Vagina (tissue), 2 donors: ENCODE measurements at regions not wholly inside any gene's neighbourhood (a gene's known extent, or its start where the extent isn't known, plus 50 kb on each side); places are given as distances from the start of the nearest gene placed in this dataset.

ENCODE experiments used
- POLR2A ChIP-seq, 2 donors: fragments of 450-650 bp; IDR thresholded peaks; one replicate each; pipeline ENCODE4 v1.6.1; 2017; ENCODE audit warnings: antibody characterized with exemption in 2 of 2, mild to moderate bottlenecking in 2 of 2, moderate library complexity in 2 of 2
- POLR2AphosphoS5 ChIP-seq, 2 donors: sonication (generic); formaldehyde crosslinking; IDR thresholded peaks; one replicate each; pipeline ENCODE4 v1.9.0; 2017; ENCODE audit warnings: antibody characterized with exemption in 2 of 2, mild to moderate bottlenecking in 2 of 2, low read depth in 1 of 2; ENCODE audit not compliant: insufficient read depth in 1 of 2
- TF ChIP-seq, protein P1 (sequence below), 3 experiments: fragments of 450-650 bp in 2 of 3; fragments of 200-600 bp in 1 of 3; sonication (generic) in 1 of 3; IDR thresholded peaks; one replicate each; pipeline ENCODE4 v1.5.1; 2017 to 2019; ENCODE audit warnings: antibody characterized with exemption in 3 of 3, mild to moderate bottlenecking in 2 of 3, moderate library complexity in 2 of 3

DNA sequence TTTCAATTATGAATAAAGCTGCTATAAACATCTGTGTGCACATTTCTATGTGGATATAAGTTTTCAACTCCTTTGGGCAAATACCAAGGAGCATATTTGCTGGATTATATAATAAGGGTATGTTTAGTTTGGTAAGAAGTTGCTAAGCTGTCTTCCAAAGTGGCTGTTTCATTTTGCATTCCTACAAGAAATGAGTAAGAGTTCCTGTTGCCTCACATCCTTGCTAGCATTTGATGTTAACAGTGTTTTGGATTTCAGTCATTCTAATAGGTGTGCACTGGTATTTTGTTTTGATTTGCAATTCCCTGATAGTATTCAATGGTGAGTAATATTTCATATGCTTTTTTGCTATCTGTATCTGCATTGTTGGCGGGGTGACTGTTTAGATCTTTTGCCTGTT, 120.7 kb upstream of the MDFIC2 start:
- TF ChIP-seq POLR2AphosphoS5 (IDR thresholded peaks at IDR 0.05; ENCODE audit: insufficient read depth in 1 of 2, low read depth in 1 of 2) (no peak), POLR2A (IDR thresholded peaks at IDR 0.05) (no peak)
- TF ChIP-seq, protein P1, sequence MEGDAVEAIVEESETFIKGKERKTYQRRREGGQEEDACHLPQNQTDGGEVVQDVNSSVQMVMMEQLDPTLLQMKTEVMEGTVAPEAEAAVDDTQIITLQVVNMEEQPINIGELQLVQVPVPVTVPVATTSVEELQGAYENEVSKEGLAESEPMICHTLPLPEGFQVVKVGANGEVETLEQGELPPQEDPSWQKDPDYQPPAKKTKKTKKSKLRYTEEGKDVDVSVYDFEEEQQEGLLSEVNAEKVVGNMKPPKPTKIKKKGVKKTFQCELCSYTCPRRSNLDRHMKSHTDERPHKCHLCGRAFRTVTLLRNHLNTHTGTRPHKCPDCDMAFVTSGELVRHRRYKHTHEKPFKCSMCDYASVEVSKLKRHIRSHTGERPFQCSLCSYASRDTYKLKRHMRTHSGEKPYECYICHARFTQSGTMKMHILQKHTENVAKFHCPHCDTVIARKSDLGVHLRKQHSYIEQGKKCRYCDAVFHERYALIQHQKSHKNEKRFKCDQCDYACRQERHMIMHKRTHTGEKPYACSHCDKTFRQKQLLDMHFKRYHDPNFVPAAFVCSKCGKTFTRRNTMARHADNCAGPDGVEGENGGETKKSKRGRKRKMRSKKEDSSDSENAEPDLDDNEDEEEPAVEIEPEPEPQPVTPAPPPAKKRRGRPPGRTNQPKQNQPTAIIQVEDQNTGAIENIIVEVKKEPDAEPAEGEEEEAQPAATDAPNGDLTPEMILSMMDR (IDR thresholded peaks at IDR 0.05), result no peak
